ENCODE measurements at regions not wholly inside any gene's neighbourhood (a gene's known extent, or its start where the extent isn't known, plus 50 kb on each side); places are given as distances from the start of the nearest gene placed in this dataset.

DNA sequence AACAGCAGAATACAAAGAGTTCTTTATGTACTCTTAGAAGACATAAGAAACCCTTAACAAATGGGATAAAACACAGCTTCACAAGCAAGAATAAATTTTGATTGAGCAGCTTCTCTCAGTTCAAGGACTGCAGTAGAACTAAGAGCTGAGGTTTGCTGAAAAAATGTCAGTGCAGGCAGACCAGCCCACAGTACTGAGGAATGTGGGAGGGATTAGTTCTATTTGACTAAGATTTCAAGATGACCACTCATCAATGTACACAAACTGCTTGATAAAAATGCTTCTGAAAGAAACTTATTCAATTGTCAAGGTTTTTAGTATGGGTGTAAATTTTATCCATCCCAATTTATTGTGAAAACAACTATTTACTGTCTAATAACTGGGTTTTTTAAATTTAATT, 138.4 kb downstream of the SEC23A start:
- no peak overlapping the region for H2AFZ ChIP-seq (ENCODE audit: low read depth, low read length, poor library complexity, severe bottlenecking)
- BruUV-seq (replicated peaks) = no TSS peak
- no peak overlapping the region for H3K4me2 ChIP-seq (ENCODE audit: low read length)
- TF ChIP-seq TCF7L2 (IDR thresholded peaks at IDR 0.05; ENCODE audit: borderline replicate concordance, extremely low read depth, insufficient read depth, insufficient read length) (no peak), POLR2A (IDR thresholded peaks at IDR 0.05; ENCODE audit: borderline replicate concordance, extremely low read depth, insufficient read depth, insufficient read length) (no peak), JUND (IDR thresholded peaks at IDR 0.05) (no peak), YY1 (IDR thresholded peaks at IDR 0.05; ENCODE audit: extremely low read depth, insufficient replicate concordance, low read depth, low read length) (no peak), ZNF274 (IDR thresholded peaks at IDR 0.05; ENCODE audit: low read depth, low read length) (no peak), ZFX (IDR thresholded peaks at IDR 0.05) (no peak), SP1 (IDR thresholded peaks at IDR 0.05; ENCODE audit: low read depth) (no peak), EZH2phosphoT487 (IDR thresholded peaks at IDR 0.05; ENCODE audit: borderline replicate concordance) (no peak), SRF (IDR thresholded peaks at IDR 0.05; ENCODE audit: low read depth) (no peak), REST (IDR thresholded peaks at IDR 0.05; ENCODE audit: low read depth) (no peak), RAD21 (IDR thresholded peaks at IDR 0.05; ENCODE audit: low read depth) (no peak)
- TF ChIP-seq, protein P1, sequence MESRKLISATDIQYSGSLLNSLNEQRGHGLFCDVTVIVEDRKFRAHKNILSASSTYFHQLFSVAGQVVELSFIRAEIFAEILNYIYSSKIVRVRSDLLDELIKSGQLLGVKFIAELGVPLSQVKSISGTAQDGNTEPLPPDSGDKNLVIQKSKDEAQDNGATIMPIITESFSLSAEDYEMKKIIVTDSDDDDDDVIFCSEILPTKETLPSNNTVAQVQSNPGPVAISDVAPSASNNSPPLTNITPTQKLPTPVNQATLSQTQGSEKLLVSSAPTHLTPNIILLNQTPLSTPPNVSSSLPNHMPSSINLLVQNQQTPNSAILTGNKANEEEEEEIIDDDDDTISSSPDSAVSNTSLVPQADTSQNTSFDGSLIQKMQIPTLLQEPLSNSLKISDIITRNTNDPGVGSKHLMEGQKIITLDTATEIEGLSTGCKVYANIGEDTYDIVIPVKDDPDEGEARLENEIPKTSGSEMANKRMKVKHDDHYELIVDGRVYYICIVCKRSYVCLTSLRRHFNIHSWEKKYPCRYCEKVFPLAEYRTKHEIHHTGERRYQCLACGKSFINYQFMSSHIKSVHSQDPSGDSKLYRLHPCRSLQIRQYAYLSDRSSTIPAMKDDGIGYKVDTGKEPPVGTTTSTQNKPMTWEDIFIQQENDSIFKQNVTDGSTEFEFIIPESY (IDR thresholded peaks at IDR 0.05; ENCODE audit: extremely low read depth, insufficient replicate concordance, low read length) = no peak
- TF ChIP-seq, protein P2, sequence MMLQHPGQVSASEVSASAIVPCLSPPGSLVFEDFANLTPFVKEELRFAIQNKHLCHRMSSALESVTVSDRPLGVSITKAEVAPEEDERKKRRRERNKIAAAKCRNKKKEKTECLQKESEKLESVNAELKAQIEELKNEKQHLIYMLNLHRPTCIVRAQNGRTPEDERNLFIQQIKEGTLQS (IDR thresholded peaks at IDR 0.05) = no peak
- H4K20me1 ChIP-seq (ENCODE audit: insufficient read depth) = no peaks in the 10 kb centered on the region
- ATAC-seq = no peak
- ChIA-PET POLR2A (no interaction called here), RAD21 (ENCODE audit: low non-redundant PET in 1 of 2, low total read pairs in 2 of 2, uncharacterized antibody in 2 of 2, unreplicated experiment in 2 of 2) (no interaction called here), CTCF (no interaction called here)
- H3K9me3 ChIP-seq (ENCODE audit: control insufficient read depth in 1 of 2, insufficient read depth in 1 of 2, low read depth in 1 of 2, low read length in 2 of 2) = no peaks in the 10 kb centered on the region
- no peak overlapping the region for H3K9ac ChIP-seq (ENCODE audit: low read length)
- no peaks in the 10 kb centered on the region for H3K9me2 ChIP-seq (ENCODE audit: insufficient read depth)
- H3K36me3 ChIP-seq (ENCODE audit: control insufficient read depth in 1 of 2, insufficient read depth in 2 of 2, low read length in 2 of 2) = no peaks in the 10 kb centered on the region
- H3K27ac ChIP-seq (ENCODE audit: low read depth, low read length) = no peak overlapping the region
- H3K27me3 ChIP-seq (ENCODE audit: insufficient read depth, low read length) = no peaks in the 10 kb centered on the region
- no peak overlapping the region for H3K4me3 ChIP-seq (replicated peaks in 1 of 2; ENCODE audit: low read depth in 1 of 2, low read length in 2 of 2)
- no peaks in the 10 kb centered on the region for H3K4me1 ChIP-seq (ENCODE audit: control insufficient read depth in 1 of 2, insufficient read depth in 2 of 2, low read length in 2 of 2)
- no peak for DNase-seq (ENCODE audit: low read depth, low spot score)
- H3K79me2 ChIP-seq (ENCODE audit: insufficient read depth, low read length) = no peaks in the 10 kb centered on the region
- intact Hi-C loops (cut with micrococcal nuclease) = no loop called here

All from HCT116 (cell line).